Endothelial cell of umbilical vein (primary cell): ENCODE measurements at regions not wholly inside any gene's neighbourhood (a gene's known extent, or its start where the extent isn't known, plus 50 kb on each side); places are given as distances from the start of the nearest gene placed in this dataset.

ENCODE experiments used
- BruUV-seq: library from RNA; stranded (reverse); fragments of 400-500 nt; replicated peaks from 2 replicates; lab custom pipeline; 2021; lab: Mats Ljungman, UMichigan
- CTCF ChIA-PET: fragments of 300-600, 350-600 bp; sonication (Branson Sonifier 250); formaldehyde crosslinking; loops from one replicate; lab custom pipeline; 2021; ENCODE audit warnings: antibody characterized with exemption, inconsistent platforms; lab: Charles Lee
- POLR2A ChIA-PET: fragments of 300-600, 350-600 bp; sonication (Branson Sonifier 250); formaldehyde crosslinking; loops from one replicate; lab custom pipeline; 2021; ENCODE audit warnings: antibody characterized with exemption, inconsistent platforms; lab: Charles Lee
- DNase-seq: peaks from one replicate; pipeline ENCODE4 v3.0.0-alpha.2; 2011; ENCODE audit warnings: low read depth, low spot score
- FAIRE-seq: peaks from 2 replicates; lab custom pipeline; 2011; peaks lifted over from hg19 to GRCh38; lab: Jason Lieb, UNC
- H2AFZ ChIP-seq: 2 replicates; pipeline ENCODE4 v1.6.0; 2012; ENCODE audit warnings: low read depth, low read length, control low read depth, inconsistent platforms
- H3K27ac ChIP-seq: 2 replicates; pipeline ENCODE4 v1.5.1; 2011; ENCODE audit warnings: low read depth, mild to moderate bottlenecking, control low read depth, low read length, moderate library complexity; ENCODE audit not compliant: insufficient read depth
- H3K27me3 ChIP-seq, 2 experiments: 2 replicates each; pipeline versions ENCODE4 v1.6.0 to v1.6.1; 2011; ENCODE audit warnings: low read length in 2 of 2, mixed read lengths in 1 of 2; ENCODE audit not compliant: control insufficient read depth in 2 of 2, insufficient read depth in 2 of 2
- H3K36me3 ChIP-seq, 2 experiments: 2 replicates in 1 of 2; 3 replicates in 1 of 2; pipeline ENCODE4 v1.5.1; 2011; ENCODE audit warnings: low read length in 2 of 2, mild to moderate bottlenecking in 1 of 2, moderate library complexity in 1 of 2; ENCODE audit not compliant: control insufficient read depth in 2 of 2, insufficient read depth in 2 of 2; ENCODE audit errors: extremely low read depth in 1 of 2
- H3K4me1 ChIP-seq: 3 replicates; pipeline ENCODE4 v1.5.1; 2011; ENCODE audit warnings: mild to moderate bottlenecking, low read length; ENCODE audit not compliant: control insufficient read depth, insufficient read depth; ENCODE audit errors: extremely low read depth
- H3K4me2 ChIP-seq: 2 replicates; pipeline ENCODE4 v1.6.1; 2011; ENCODE audit warnings: low read length, control low read depth, mixed read lengths; ENCODE audit not compliant: insufficient read depth
- H3K4me3 ChIP-seq, 3 experiments: fragments of 200-600 bp in 1 of 3; sonication (generic), shearing (Covaris generic) in 1 of 3; replicated peaks in 1 of 3; 2 replicates each; pipeline ENCODE4 v1.5.1; 2011 to 2016; ENCODE audit warnings: control low read depth in 3 of 3, low read length in 3 of 3, mild to moderate bottlenecking in 2 of 3, inconsistent platforms in 1 of 3, low read depth in 1 of 3, moderate library complexity in 1 of 3; ENCODE audit not compliant: insufficient read depth in 1 of 3
- H3K79me2 ChIP-seq: 2 replicates; pipeline ENCODE4 v1.6.0; 2012; ENCODE audit warnings: low read length, inconsistent platforms; ENCODE audit not compliant: control insufficient read depth, insufficient read depth
- H3K9ac ChIP-seq: replicated peaks from 2 replicates; pipeline ENCODE3; 2011; ENCODE audit warnings: low read length, control low read depth; ENCODE audit not compliant: insufficient read depth; ENCODE audit errors: extremely low read depth
- H3K9me1 ChIP-seq: replicated peaks from 3 replicates; pipeline ENCODE4 v1.6.0; 2011; ENCODE audit warnings: mild to moderate bottlenecking, low read length; ENCODE audit not compliant: control insufficient read depth, insufficient read depth; ENCODE audit errors: extremely low read depth
- H3K9me3 ChIP-seq: replicated peaks from 2 replicates; pipeline ENCODE4 v1.5.1; 2012; ENCODE audit warnings: low read length, inconsistent platforms; ENCODE audit not compliant: control insufficient read depth, insufficient read depth
- H4K20me1 ChIP-seq: replicated peaks from 2 replicates; pipeline ENCODE3; 2011; ENCODE audit warnings: mild to moderate bottlenecking, low read length; ENCODE audit not compliant: control insufficient read depth, insufficient read depth; ENCODE audit errors: extremely low read depth
- EZH2 ChIP-seq: IDR thresholded peaks from 2 replicates; pipeline ENCODE4 v1.6.1; 2012; ENCODE audit warnings: borderline replicate concordance, low read depth, mild to moderate bottlenecking, moderate library complexity, low read length, inconsistent platforms; ENCODE audit not compliant: severe bottlenecking
- FOS ChIP-seq: IDR thresholded peaks from 2 replicates; pipeline ENCODE4 v1.6.1; 2011; ENCODE audit warnings: mild to moderate bottlenecking, low read length, moderate library complexity, borderline replicate concordance; ENCODE audit not compliant: insufficient read depth
- GATA2 ChIP-seq: IDR thresholded peaks from 2 replicates; pipeline ENCODE4 v1.7.0; 2011; ENCODE audit warnings: low read depth, mild to moderate bottlenecking, moderate library complexity, mixed read lengths, low read length; ENCODE audit not compliant: insufficient read length, insufficient read depth
- JUN ChIP-seq: IDR thresholded peaks from 2 replicates; pipeline ENCODE4 v1.6.1; 2011; ENCODE audit warnings: borderline replicate concordance, low read depth; ENCODE audit not compliant: insufficient read length, insufficient read depth
- MYC ChIP-seq: IDR thresholded peaks from one replicate; pipeline ENCODE4 v1.6.1; 2011; ENCODE audit warnings: mild to moderate bottlenecking, low read depth, low read length
- POLR2A ChIP-seq: IDR thresholded peaks from 2 replicates; pipeline ENCODE4 v1.6.1; 2012; ENCODE audit warnings: low read depth, mild to moderate bottlenecking, control low read depth, low read length
- POLR2AphosphoS5 ChIP-seq: IDR thresholded peaks from 2 replicates; pipeline ENCODE4 v1.6.1; 2012; ENCODE audit warnings: low read depth, mild to moderate bottlenecking, control low read depth, low read length, moderate library complexity; ENCODE audit not compliant: insufficient read depth
- dilution Hi-C: fragments of 300-500 bp; cut with MboI; formaldehyde crosslinking; loops from one replicate; pipeline ENCODE4 v1.15.0; 2019; ENCODE audit warnings: low sequenced_read_pairs; ENCODE audit not compliant: extremely low pct_ligation_motif_present
- intact Hi-C: fragments of 100-400 bp; cut with micrococcal nuclease; formaldehyde crosslinking; loops from one replicate; pipeline ENCODE4 v1.10.0; 2022
- TF ChIP-seq, protein P1 (sequence below): IDR thresholded peaks from 2 replicates; pipeline ENCODE4 v1.6.1; 2011; ENCODE audit not compliant: insufficient read depth, insufficient read length
- TF ChIP-seq, protein P2 (sequence below), 2 donors: IDR thresholded peaks; 1 replicate in 1 of 2; 2 replicates in 1 of 2; pipeline ENCODE4 v1.5.1; 2011; ENCODE audit warnings: low read length in 2 of 2, mild to moderate bottlenecking in 2 of 2, moderate library complexity in 2 of 2, control low read depth in 1 of 2, inconsistent platforms in 1 of 2, low read depth in 1 of 2; ENCODE audit not compliant: insufficient read depth in 1 of 2; ENCODE audit errors: extremely low read depth in 1 of 2

DNA sequence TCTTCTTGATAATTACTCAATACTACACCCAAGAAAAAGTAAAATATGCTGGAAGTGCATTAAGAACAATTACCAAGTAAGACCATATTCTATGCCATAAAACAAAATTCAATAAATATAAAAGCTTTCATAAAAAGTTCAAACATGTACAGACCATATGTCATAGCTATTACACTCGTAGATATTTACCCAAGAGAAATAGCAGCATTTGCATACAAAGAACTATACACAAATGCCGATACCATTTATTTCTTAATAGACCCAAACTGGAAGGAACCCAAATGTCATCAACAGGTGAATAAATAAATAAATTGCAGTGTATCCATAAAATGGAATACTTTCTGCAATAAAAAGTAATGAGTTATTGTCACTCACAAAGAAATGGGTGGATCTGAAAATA is 78.3 kb upstream of the SLC16A7 start:
- Histone ChIP-seq H3K27me3 (no peaks in the 10 kb centered on the region), H3K4me2 (no peak overlapping the region), H3K9ac (no peak overlapping the region), H3K9me3 (no peaks in the 10 kb centered on the region), H3K27ac (no peak overlapping the region), H4K20me1 (no peaks in the 10 kb centered on the region), H3K36me3 (no peaks in the 10 kb centered on the region), H2AFZ (no peak overlapping the region), H3K9me1 (no peaks in the 10 kb centered on the region), H3K79me2 (no peaks in the 10 kb centered on the region), H3K4me3 (no peak overlapping the region), H3K4me1 (no peaks in the 10 kb centered on the region)
- intact Hi-C loops (no loop called here), dilution Hi-C loops (no loop called here)
- ChIA-PET POLR2A (no interaction called here), CTCF (no interaction called here)
- DNase-seq (no peak), FAIRE-seq (no peak)
- no TSS peak for BruUV-seq
- no peak for TF ChIP-seq MYC

DNA sequence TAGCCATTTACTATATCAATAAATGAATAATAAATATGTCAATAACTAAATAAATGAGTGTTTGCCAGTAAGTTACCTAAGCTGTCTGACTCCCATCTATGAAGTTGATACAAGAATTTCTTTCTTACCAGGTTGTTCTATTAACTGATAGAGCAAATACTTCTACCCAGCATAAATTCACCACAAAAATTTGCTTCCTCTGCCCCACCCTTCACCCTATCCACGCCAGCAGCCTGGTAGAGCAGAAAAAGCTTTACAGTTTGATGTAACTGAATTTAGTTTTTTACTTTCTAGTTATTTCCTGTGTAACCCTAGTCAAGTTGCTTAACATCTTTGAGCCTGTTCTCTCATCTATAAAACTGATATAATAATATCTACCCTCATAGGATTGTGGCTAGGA is 94.9 kb upstream of the SLC16A7 start:
- TF ChIP-seq POLR2A = no peak
- no TSS peak for BruUV-seq
- intact Hi-C loops = no loop called here
- Histone ChIP-seq H3K27me3 (no peaks in the 10 kb centered on the region), H3K9me1 (no peaks in the 10 kb centered on the region), H3K36me3 (no peaks in the 10 kb centered on the region), H3K27ac (no peak overlapping the region), H3K4me3 (no peak overlapping the region), H3K9ac (no peak overlapping the region), H2AFZ (no peak overlapping the region), H4K20me1 (no peaks in the 10 kb centered on the region), H3K9me3 (no peaks in the 10 kb centered on the region), H3K4me2 (no peak overlapping the region), H3K79me2 (no peaks in the 10 kb centered on the region), H3K4me1 (no peaks in the 10 kb centered on the region)
- no peak for FAIRE-seq
- no peak for DNase-seq
- ChIA-PET CTCF (no interaction called here), POLR2A (no interaction called here)
- dilution Hi-C loops = no loop called here

DNA sequence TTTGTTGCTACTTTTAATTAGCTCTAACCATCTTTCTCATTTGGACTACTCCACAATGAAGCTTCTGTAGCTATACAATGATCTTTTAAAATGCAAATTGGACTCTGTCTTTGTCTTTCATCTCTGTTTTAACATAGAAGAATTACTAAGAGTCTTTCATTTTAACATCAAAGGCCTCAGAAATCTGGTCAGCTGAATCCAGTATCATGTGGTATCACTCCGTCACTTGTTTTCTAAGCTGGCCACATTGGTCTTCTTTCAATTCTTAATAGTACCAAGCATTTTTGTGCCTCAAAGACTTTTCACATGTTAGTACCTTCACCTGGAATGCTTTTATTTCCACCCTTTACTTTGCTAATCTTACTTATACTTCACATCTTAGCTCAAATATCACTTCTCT is 95.5 kb upstream of the SLC16A7 start:
- no peak overlapping the region for H2AFZ ChIP-seq
- no peaks in the 10 kb centered on the region for H4K20me1 ChIP-seq
- ChIA-PET POLR2A (no interaction called here), CTCF (no interaction called here)
- no peaks in the 10 kb centered on the region for H3K9me1 ChIP-seq
- H3K36me3 ChIP-seq = no peaks in the 10 kb centered on the region
- H3K4me3 ChIP-seq = no peak overlapping the region
- no TSS peak for BruUV-seq
- no peak for FAIRE-seq
- H3K4me1 ChIP-seq = no peaks in the 10 kb centered on the region
- H3K9me3 ChIP-seq = no peaks in the 10 kb centered on the region
- no peak overlapping the region for H3K4me2 ChIP-seq
- TF ChIP-seq, protein P1, sequence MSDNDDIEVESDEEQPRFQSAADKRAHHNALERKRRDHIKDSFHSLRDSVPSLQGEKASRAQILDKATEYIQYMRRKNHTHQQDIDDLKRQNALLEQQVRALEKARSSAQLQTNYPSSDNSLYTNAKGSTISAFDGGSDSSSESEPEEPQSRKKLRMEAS = no peak
- TF ChIP-seq EZH2 (no peak), FOS (no peak), MYC (no peak), POLR2AphosphoS5 (no peak), JUN (no peak), POLR2A (no peak), GATA2 (no peak)
- TF ChIP-seq, protein P2, sequence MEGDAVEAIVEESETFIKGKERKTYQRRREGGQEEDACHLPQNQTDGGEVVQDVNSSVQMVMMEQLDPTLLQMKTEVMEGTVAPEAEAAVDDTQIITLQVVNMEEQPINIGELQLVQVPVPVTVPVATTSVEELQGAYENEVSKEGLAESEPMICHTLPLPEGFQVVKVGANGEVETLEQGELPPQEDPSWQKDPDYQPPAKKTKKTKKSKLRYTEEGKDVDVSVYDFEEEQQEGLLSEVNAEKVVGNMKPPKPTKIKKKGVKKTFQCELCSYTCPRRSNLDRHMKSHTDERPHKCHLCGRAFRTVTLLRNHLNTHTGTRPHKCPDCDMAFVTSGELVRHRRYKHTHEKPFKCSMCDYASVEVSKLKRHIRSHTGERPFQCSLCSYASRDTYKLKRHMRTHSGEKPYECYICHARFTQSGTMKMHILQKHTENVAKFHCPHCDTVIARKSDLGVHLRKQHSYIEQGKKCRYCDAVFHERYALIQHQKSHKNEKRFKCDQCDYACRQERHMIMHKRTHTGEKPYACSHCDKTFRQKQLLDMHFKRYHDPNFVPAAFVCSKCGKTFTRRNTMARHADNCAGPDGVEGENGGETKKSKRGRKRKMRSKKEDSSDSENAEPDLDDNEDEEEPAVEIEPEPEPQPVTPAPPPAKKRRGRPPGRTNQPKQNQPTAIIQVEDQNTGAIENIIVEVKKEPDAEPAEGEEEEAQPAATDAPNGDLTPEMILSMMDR (IDR thresholded peaks at IDR 0.05; ENCODE audit: extremely low read depth in 1 of 2, insufficient read depth in 1 of 2, low read depth in 1 of 2, low read length in 2 of 2) = no peak
- H3K9ac ChIP-seq = no peak overlapping the region
- DNase-seq = no peak
- intact Hi-C loops (no loop called here), dilution Hi-C loops (no loop called here)
- no peaks in the 10 kb centered on the region for H3K27me3 ChIP-seq
- H3K27ac ChIP-seq = no peak overlapping the region
- H3K79me2 ChIP-seq = no peaks in the 10 kb centered on the region
